K562 (cell line): ENCODE measurements at regions not wholly inside any gene's neighbourhood (a gene's known extent, or its start where the extent isn't known, plus 50 kb on each side); places are given as distances from the start of the nearest gene placed in this dataset.

Source experiments
- ATAC-seq: fragments of 200-7000 bp; cut with Tn5 transposase; 3 replicates; pipeline ENCODE4 v1.9.1; 2020; ENCODE audit warnings: moderate library complexity
- BruUV-seq: library from RNA; stranded (reverse); fragments of 400-500 nt; replicated peaks from 2 replicates; lab custom pipeline; 2021; lab: Mats Ljungman, UMichigan
- CTCF ChIA-PET: fragments of 300-600 bp; formaldehyde crosslinking; extraction: SDS; loops from one replicate; lab custom pipeline; 2021; ENCODE audit warnings: low intra/inter-chr PET ratio; lab: Yijun Ruan, JAX
- POLR2A ChIA-PET: fragments of 300-600, 350-650 bp; sonication (Branson Sonifier 250); formaldehyde crosslinking; extraction: SDS; loops from one replicate; lab custom pipeline; 2021; ENCODE audit warnings: antibody characterized with exemption, inconsistent platforms; lab: Yijun Ruan, JAX
- DNase-seq, 4 experiments: peaks; one replicate each; pipeline versions ENCODE4 v3.0.0 to v3.0.0-alpha.2; 2011 to 2018; ENCODE audit warnings: low spot score in 3 of 4, mixed read lengths in 3 of 4; ENCODE audit errors: extremely low read depth in 1 of 4
- FAIRE-seq: peaks from 2 replicates; lab custom pipeline; 2011; peaks lifted over from hg19 to GRCh38; lab: Jason Lieb, UNC
- H2AFZ ChIP-seq: 2 replicates; pipeline ENCODE4 v1.6.0; 2011; ENCODE audit warnings: low read depth, low read length, control low read depth, inconsistent platforms
- H3K27ac ChIP-seq: fragments of 200-600 bp; 3 replicates; pipeline ENCODE4 v1.8.0; 2011; ENCODE audit warnings: low read depth, mild to moderate bottlenecking, control low read depth, inconsistent platforms, low read length, moderate library complexity, mixed read lengths; ENCODE audit errors: extremely low read depth
- H3K27me3 ChIP-seq, 2 experiments: fragments of 300-600 bp in 1 of 2; 2 replicates in 1 of 2; 3 replicates in 1 of 2; pipeline versions ENCODE4 v1.6.0 to v1.8.0; 2011; ENCODE audit warnings: inconsistent platforms in 2 of 2, low read length in 2 of 2, mild to moderate bottlenecking in 1 of 2, mixed read lengths in 1 of 2, moderate library complexity in 1 of 2; ENCODE audit not compliant: control insufficient read depth in 2 of 2, insufficient read depth in 2 of 2
- H3K36me3 ChIP-seq: fragments of 300-600 bp; 3 replicates; pipeline ENCODE4 v1.8.0; 2011; ENCODE audit warnings: mild to moderate bottlenecking, low read length, inconsistent platforms; ENCODE audit not compliant: control insufficient read depth, insufficient read depth
- H3K4me1 ChIP-seq, 2 experiments: fragments of 200-600 bp in 1 of 2; replicated peaks in 1 of 2; 2 replicates in 1 of 2; 3 replicates in 1 of 2; pipeline versions ENCODE4 v1.5.1 to v1.8.0; 2011; ENCODE audit warnings: inconsistent platforms in 2 of 2, low read length in 2 of 2, mild to moderate bottlenecking in 1 of 2, mixed read lengths in 1 of 2, moderate library complexity in 1 of 2; ENCODE audit not compliant: control insufficient read depth in 2 of 2, insufficient read depth in 2 of 2
- H3K4me2 ChIP-seq: 2 replicates; pipeline ENCODE4 v1.6.1; 2011; ENCODE audit warnings: low read length, control low read depth, inconsistent platforms, mixed read lengths; ENCODE audit not compliant: insufficient read depth
- H3K4me3 ChIP-seq: fragments of 200-600 bp; sonication (generic), shearing (Covaris generic); 2 replicates; pipeline ENCODE4 v1.5.1; 2016; ENCODE audit warnings: control low read depth, inconsistent platforms
- H3K79me2 ChIP-seq: fragments of 200-600 bp; 3 replicates; pipeline ENCODE4 v1.8.0; 2011; ENCODE audit warnings: low read length, inconsistent platforms; ENCODE audit not compliant: control insufficient read depth, insufficient read depth
- H3K9ac ChIP-seq, 2 experiments: 2 replicates each; pipeline versions ENCODE4 v1.6.0 to v1.6.1; 2011; ENCODE audit warnings: low read depth in 2 of 2, low read length in 2 of 2, control low read depth in 1 of 2, inconsistent platforms in 1 of 2, mild to moderate bottlenecking in 1 of 2, mixed read lengths in 1 of 2; ENCODE audit not compliant: insufficient read depth in 1 of 2
- H3K9me1 ChIP-seq: one replicate; pipeline ENCODE4 v1.6.0; 2011; ENCODE audit warnings: inconsistent platforms, mild to moderate bottlenecking, low read length, moderate library complexity; ENCODE audit not compliant: control insufficient read depth, insufficient read depth
- H3K9me3 ChIP-seq: replicated peaks from 2 replicates; pipeline ENCODE4 v1.5.1; 2011; ENCODE audit warnings: low read depth, low read length, inconsistent platforms; ENCODE audit not compliant: control insufficient read depth, insufficient read depth
- H4K20me1 ChIP-seq: replicated peaks from 2 replicates; pipeline ENCODE4 v1.6.1; 2011; ENCODE audit warnings: low read length, inconsistent platforms, mixed read lengths; ENCODE audit not compliant: control insufficient read depth, insufficient read depth
- E2F1 ChIP-seq: sonication (generic); formaldehyde crosslinking; IDR thresholded peaks from 2 replicates; pipeline ENCODE4 v1.8.1; 2023; ENCODE audit warnings: mild to moderate bottlenecking, missing genetic modification reagents, moderate library complexity
- E2F8 ChIP-seq: fragments of 450-650 bp; IDR thresholded peaks from 2 replicates; pipeline ENCODE4 v1.7.1; 2018; ENCODE audit warnings: mild to moderate bottlenecking, low read depth; ENCODE audit not compliant: partially characterized antibody
- HLTF ChIP-seq: fragments of 450-650 bp; IDR thresholded peaks from 2 replicates; pipeline ENCODE4 v1.6.1; 2016
- HSF4 ChIP-seq: fragments of 250-450 bp; sonication (Bioruptor Pico); IDR thresholded peaks from 2 replicates; pipeline ENCODE4 v2.1.2; 2022; ENCODE audit warnings: mild to moderate bottlenecking, moderate library complexity, borderline replicate concordance
- KLF16 ChIP-seq: IDR thresholded peaks from 2 replicates; pipeline ENCODE4 v1.6.1; 2016; ENCODE audit warnings: antibody characterized with exemption
- MEIS2 ChIP-seq: fragments of 450-650 bp; IDR thresholded peaks from 2 replicates; pipeline ENCODE4 v1.6.1; 2014; ENCODE audit warnings: mild to moderate bottlenecking; ENCODE audit not compliant: partially characterized antibody
- SMC3 ChIP-seq: conservative IDR thresholded peaks from 2 replicates; pipeline ENCODE4 v1.6.1; 2011; ENCODE audit warnings: low read depth, low read length, improper control_type of control experiment; ENCODE audit not compliant: insufficient read depth
- TFAM ChIP-seq: fragments of 250-450 bp; sonication (Bioruptor Pico); conservative IDR thresholded peaks from 2 replicates; pipeline ENCODE4 v1.5.0; 2021; ENCODE audit warnings: mild to moderate bottlenecking, moderate library complexity
- ZHX1 ChIP-seq: fragments of 150-350 bp; conservative IDR thresholded peaks from 2 replicates; pipeline ENCODE4 v1.6.1; 2014; ENCODE audit warnings: low read length
- ZNF780A ChIP-seq: fragments of 250-450 bp; sonication (Bioruptor Pico); IDR thresholded peaks from 2 replicates; pipeline ENCODE4 v1.5.0; 2021; ENCODE audit warnings: mild to moderate bottlenecking
- WGBS: fragments of 100-300 bp; shearing (Covaris generic); methylation state at CpG from one replicate; pipeline ENCODE4 v1.1.6; 2016; ENCODE audit warnings: low coverage, mixed read lengths; ENCODE audit not compliant: insufficient coverage; ENCODE audit errors: missing lambda C conversion rate; 5-methylcytosine and 5-hydroxymethylcytosine counted together
- in situ Hi-C: fragments of 300-500 bp; cut with MboI; formaldehyde crosslinking; loops from 4 replicates; pipeline ENCODE4 v1.15.0; 2018; ENCODE audit warnings: inconsistent platforms, mixed read lengths
- intact Hi-C: fragments of 100-400 bp; cut with micrococcal nuclease; formaldehyde crosslinking; loops from 2 replicates; pipeline ENCODE4 v1.14.2; 2022
- TF ChIP-seq, protein P1 (sequence below), 3 experiments: IDR thresholded peaks in 2 of 3; conservative IDR thresholded peaks in 1 of 3; 2 replicates each; pipeline ENCODE4 v1.5.1; 2011 to 2012; ENCODE audit warnings: low read length in 3 of 3, mild to moderate bottlenecking in 3 of 3, control low read depth in 2 of 3, improper control_type of control experiment in 1 of 3, inconsistent platforms in 1 of 3, low read depth in 1 of 3, mixed read lengths in 1 of 3, moderate library complexity in 1 of 3; ENCODE audit not compliant: insufficient read depth in 2 of 3

GRCh38 chr9:113682297-113682771 is 193.8 kb upstream of the ZNF618 start:
- WGBS = 1% methylated on average over 9 of the region's 9 CpGs
- no peaks in the 10 kb centered on the region for H3K4me1 ChIP-seq
- no peak overlapping the region for H3K4me3 ChIP-seq
- FAIRE-seq = peak; percentile 89
- DNase-seq = peak; percentile 60 to 72 (median 68)
- intact Hi-C loops = loop anchor here (10.0 kb wide), 1 partner anchor 282 kb away; no protein-coding TSS in a partner anchor
- H3K9me1 ChIP-seq = no peaks in the 10 kb centered on the region
- no peaks in the 10 kb centered on the region for H3K9me3 ChIP-seq
- no peaks in the 10 kb centered on the region for H4K20me1 ChIP-seq
- in situ Hi-C loops = loop anchor here (10.0 kb wide), 1 partner anchor 602 kb away; no protein-coding TSS in a partner anchor
- no peaks in the 10 kb centered on the region for H3K36me3 ChIP-seq
- no peaks in the 10 kb centered on the region for H3K79me2 ChIP-seq
- no peak overlapping the region for H3K27ac ChIP-seq
- peaks cover under 1 to 39% of the 10 kb centered on the region in 2 experiments; a peak in 3 of 5 replicates for H3K27me3 ChIP-seq
- ATAC-seq = peak; percentile 69
- H3K9ac ChIP-seq = no peak overlapping the region
- CTCF ChIA-PET = interaction anchor here (0.7 to 1.8 kb wide), 2 partner anchors 287 to 351 kb away, joined by 3 to 5 read pairs; no protein-coding TSS in a partner anchor
- peak overlapping the region; percentile 29; the same call in 1 of the 2 replicates for H3K4me2 ChIP-seq
- BruUV-seq = no TSS peak
- POLR2A ChIA-PET = interaction anchor here (0.6 kb wide), 2 partner anchors 84 to 272 kb away, joined by 3 read pairs; no protein-coding TSS in a partner anchor
- H2AFZ ChIP-seq = peak overlapping the region; percentile 57; the same call in 1 of the 2 replicates
- TF ChIP-seq ZHX1 (no peak), TFAM (CRISPR knock-in tag) (no peak), ZNF780A (CRISPR knock-in tag) (no peak), E2F1 (CRISPR knock-in tag) (0 out of 2 replicates have a peak, but pooled peaks have one; percentile 24), HLTF (no peak), MEIS2 (peak; percentile 22), KLF16 (peak; percentile 25; the same call in 1 of the 2 replicates), HSF4 (CRISPR knock-in tag) (no peak), E2F8 (no peak), SMC3 (peak; percentile 51)
- TF ChIP-seq, protein P1, sequence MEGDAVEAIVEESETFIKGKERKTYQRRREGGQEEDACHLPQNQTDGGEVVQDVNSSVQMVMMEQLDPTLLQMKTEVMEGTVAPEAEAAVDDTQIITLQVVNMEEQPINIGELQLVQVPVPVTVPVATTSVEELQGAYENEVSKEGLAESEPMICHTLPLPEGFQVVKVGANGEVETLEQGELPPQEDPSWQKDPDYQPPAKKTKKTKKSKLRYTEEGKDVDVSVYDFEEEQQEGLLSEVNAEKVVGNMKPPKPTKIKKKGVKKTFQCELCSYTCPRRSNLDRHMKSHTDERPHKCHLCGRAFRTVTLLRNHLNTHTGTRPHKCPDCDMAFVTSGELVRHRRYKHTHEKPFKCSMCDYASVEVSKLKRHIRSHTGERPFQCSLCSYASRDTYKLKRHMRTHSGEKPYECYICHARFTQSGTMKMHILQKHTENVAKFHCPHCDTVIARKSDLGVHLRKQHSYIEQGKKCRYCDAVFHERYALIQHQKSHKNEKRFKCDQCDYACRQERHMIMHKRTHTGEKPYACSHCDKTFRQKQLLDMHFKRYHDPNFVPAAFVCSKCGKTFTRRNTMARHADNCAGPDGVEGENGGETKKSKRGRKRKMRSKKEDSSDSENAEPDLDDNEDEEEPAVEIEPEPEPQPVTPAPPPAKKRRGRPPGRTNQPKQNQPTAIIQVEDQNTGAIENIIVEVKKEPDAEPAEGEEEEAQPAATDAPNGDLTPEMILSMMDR (IDR thresholded peaks at IDR 0.05 in 2 of 3, conservative IDR thresholded peaks at IDR 0.05 in 1 of 3; ENCODE audit: insufficient read depth in 2 of 3, low read depth in 1 of 3, low read length in 3 of 3) = peak; percentile 74 to 92 (median 84)
